GM23248 (cell line): ENCODE measurements at regions not wholly inside any gene's neighbourhood (a gene's known extent, or its start where the extent isn't known, plus 50 kb on each side); places are given as distances from the start of the nearest gene placed in this dataset.

Source experiments
- EZH2 ChIP-seq: fragments of 200-600 bp; sonication (generic); IDR thresholded peaks from 2 replicates; pipeline ENCODE4 v1.6.1; 2018; ENCODE audit warnings: antibody characterized with exemption, mild to moderate bottlenecking; ENCODE audit not compliant: insufficient read depth, poor library complexity, severe bottlenecking
- EZH2phosphoT487 ChIP-seq: fragments of 200-600 bp; sonication (generic); IDR thresholded peaks from 2 replicates; pipeline ENCODE4 v1.6.1; 2018; ENCODE audit warnings: antibody characterized with exemption, moderate library complexity, mild to moderate bottlenecking, low read depth; ENCODE audit not compliant: insufficient read depth

GRCh38 chr18:28382215-28382879, 205.4 kb upstream of the CDH2 start:
- TF ChIP-seq EZH2phosphoT487: no peak
- TF ChIP-seq EZH2: no peak
